GM18498 (cell line): ENCODE measurements at regions not wholly inside any gene's neighbourhood (a gene's known extent, or its start where the extent isn't known, plus 50 kb on each side); places are given as distances from the start of the nearest gene placed in this dataset.
"Not testable (repeated sequence)": the region's sequence is repeated elsewhere in the genome, so short reads cannot be mapped to it uniquely, and the experiment has no call there.

Source experiments
- ATAC-seq: cut with Tn5 transposase; IDR thresholded peaks from one replicate; pipeline ENCODE4 v1.9.1; 2021; ENCODE audit warnings: mild to moderate bottlenecking, moderate library complexity; ENCODE audit not compliant: unreplicated experiment

GRCh38 chr7:123264820-123265219 is 65.1 kb upstream of the SLC13A1 start:
- ATAC-seq: not testable (repeated sequence)

- no peak for ATAC-seq
Measured at GRCh38 chr7:123260428-123260960, 60.7 kb upstream of the SLC13A1 start.

- ATAC-seq: no peak
Measured at GRCh38 chr7:123259759-123260158, 60.0 kb upstream of the SLC13A1 start.
